ENCODE measurements at regions not wholly inside any gene's neighbourhood (a gene's known extent, or its start where the extent isn't known, plus 50 kb on each side); places are given as distances from the start of the nearest gene placed in this dataset.
A peak's percentile ranks its signal among the peaks of the same experiment; 100 is the strongest.
"Not testable (repeated sequence)": the region's sequence is repeated elsewhere in the genome, so short reads cannot be mapped to it uniquely, and the experiment has no call there.

GRCh38 chr4:142897518-142897917 is 51.4 kb upstream of the INPP4B start:
- DNase-seq (ENCODE audit: low read depth, low spot score) = not testable (repeated sequence)

DNA sequence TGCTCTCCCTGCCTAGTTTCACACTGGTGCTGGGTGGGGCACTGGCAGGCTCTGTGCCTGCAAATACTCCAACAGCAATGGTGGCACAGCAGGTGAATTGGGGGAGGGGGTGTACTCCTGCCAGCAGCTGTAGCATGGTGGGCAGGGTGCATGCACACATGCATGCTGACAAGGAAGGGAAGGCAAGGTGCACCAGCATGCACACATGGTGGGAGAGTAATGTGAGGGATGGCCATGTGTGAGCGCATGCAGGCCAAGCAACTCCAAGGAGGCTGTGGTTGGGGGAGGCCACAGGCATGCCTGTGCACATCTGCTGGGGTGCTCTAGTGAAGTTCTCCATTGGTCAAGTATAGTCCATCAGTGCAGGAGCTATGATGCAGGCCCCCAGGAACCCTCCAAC is 54.5 kb upstream of the INPP4B start:
- DNase-seq (ENCODE audit: low read depth, low spot score) = no peak

DNA sequence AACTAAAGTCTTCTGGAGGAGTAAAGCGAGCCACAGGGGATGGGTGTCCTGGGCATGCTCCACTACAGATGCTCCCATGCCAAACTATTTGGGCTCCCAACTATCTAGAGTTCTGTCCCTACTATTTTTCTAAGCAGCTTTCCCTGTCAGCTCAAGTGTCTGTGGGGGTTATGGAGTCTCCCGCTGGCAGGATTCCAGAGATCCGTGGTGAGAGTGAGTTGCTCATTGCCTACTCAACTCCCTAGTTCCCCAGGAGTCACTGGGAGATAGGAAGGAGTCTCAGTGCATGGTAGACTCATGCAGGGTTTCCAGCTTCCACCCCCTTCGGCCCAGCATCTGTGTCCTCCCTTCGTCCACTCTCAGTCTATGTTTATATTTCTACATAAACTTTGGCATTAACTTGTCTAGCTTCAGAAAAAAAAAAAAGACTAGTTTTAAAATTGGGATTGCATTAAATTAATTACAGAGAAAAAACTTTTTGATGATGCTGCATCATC is 55.1 kb upstream of the INPP4B start:
- DNase-seq (ENCODE audit: low read depth, low spot score) = peak; percentile 35

GRCh38 chr4:142903617-142904016 is 57.5 kb upstream of the INPP4B start:
- not testable (repeated sequence) for DNase-seq (ENCODE audit: low read depth, low spot score)

DNA sequence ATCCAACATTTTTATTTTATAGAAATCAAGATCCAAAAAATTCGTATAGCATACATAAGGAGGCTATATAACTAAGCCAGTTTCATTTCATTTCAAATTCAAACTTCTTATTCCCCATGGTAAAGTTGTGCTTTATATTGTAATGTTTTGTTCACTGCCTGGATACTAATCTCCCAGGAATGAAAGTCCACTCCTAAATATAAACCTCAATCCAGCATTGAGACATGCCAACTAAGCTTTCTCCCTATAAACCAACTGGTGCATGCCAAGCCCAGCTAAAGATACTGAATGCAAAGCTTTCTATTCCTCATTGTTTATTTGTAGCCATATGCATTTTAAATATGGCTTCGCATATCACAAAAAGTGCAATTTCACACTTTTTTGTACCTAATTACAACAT is 63.8 kb upstream of the INPP4B start:
- DNase-seq (ENCODE audit: low read depth, low spot score) = peak; percentile 15

DNA sequence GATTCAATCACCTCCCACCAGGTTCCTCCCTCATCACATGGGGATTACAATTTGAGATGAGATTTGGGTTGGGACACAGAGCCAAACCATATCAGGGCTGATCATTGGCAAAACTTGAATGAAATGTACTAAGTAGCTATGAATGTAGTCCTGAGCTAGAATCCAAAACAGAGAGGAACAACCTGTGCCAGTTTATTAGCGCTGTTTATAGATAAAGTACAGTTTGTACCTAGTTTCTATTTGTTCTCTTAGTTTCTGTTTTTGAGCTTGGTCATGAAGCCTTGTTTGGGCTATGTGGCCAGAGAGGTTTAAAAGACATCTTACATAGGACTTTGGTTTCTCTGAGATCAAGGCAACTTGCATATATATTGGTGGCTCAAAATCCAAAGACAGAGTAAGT is 66.9 kb upstream of the INPP4B start:
- no peak for DNase-seq (ENCODE audit: low read depth, low spot score)

- peak; percentile 6 for DNase-seq (ENCODE audit: low read depth, low spot score)
Observed at GRCh38 chr4:142913461-142914030, 67.4 kb upstream of the INPP4B start.

GRCh38 chr4:142917678-142918077 is 71.6 kb upstream of the INPP4B start:
- DNase-seq (ENCODE audit: low read depth, low spot score) = no peak

DNA sequence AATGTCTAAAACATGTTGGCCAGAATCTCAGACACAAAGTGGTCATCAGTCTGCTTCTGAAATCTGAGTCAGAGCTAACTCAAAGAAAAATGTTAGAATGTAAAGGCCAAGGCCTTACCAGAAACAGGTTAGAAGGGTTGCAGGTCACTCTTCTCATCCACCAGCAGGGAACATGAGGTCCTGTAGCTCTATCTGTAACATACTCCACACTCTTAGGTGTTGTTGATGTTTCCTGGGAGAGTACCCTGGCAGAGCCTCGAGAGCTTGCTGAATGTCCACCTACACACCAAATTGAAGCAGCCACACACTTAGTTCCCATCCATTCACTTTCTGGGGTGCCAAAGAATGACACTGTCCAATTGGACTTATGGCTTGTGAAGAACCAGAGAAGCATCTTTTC is 76.6 kb upstream of the INPP4B start:
- no peak for DNase-seq (ENCODE audit: low read depth, low spot score)

DNA sequence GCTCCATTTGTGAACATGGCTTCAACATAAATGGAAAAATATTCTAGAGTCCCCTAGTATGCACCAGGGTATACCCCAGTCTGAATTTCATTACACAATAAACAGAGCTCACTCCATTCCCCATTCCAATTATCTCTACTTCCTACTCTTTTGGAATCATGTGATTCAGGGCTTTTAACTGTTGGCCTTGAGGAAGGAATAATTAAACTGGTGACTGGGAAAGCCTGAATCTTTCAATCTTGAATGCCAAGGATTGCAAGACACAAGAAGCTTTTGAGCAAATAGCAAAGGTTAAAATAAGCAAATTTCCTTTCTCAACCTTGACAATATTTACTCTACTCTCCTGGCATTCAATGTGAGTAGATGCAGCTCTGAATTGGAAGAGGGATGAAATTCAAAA is 77.5 kb upstream of the INPP4B start:
- DNase-seq (ENCODE audit: low read depth, low spot score) = no peak

GRCh38 chr4:142925161-142925560 is 79.1 kb upstream of the INPP4B start:
- peak; percentile 8 for DNase-seq (ENCODE audit: low read depth, low spot score)

DNA sequence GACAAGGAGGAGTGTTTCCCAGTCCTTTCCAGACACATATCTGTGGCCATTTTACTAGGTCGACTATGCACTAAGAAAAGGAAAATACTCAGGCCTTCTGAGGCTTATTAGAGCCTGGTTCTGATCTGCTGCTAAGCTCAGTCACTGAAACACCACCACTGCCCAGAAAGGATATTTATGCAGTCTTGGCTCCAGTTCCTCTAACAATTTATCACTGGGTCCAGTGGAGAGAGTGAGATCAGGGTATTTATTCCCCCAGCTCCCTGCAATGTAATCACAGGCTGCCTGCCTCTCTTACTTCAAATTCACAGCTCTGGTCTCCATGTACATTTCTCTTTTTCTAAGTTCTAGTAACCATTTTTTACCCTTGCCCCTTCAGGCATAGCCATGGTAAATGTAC is 81.6 kb upstream of the INPP4B start:
- no peak for DNase-seq (ENCODE audit: low read depth, low spot score)

GRCh38 chr4:142929526-142929925 is 83.4 kb upstream of the INPP4B start:
- no peak for DNase-seq (ENCODE audit: low read depth, low spot score)

DNA sequence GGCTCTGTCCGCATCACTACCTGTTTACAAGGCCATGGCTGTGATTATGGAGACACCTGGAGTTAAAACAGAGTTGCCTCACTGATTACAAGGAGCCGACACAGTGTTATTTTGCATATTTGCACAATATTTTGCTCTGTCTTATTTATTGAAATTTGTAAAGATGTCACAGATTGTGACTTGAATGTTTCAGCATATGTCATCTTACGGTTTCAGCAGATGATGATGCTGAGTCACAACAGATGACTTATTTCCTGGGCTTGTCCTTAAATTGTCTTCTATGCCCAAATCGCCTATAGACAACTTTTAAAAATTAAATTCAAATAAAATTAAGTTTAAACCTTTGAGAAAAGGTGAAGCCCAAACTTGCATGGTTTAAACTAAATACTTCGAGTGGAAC is 87.1 kb upstream of the INPP4B start:
- DNase-seq (ENCODE audit: low read depth, low spot score) = no peak

GRCh38 chr4:142940425-142941330 is 94.6 kb upstream of the INPP4B start:
- DNase-seq (ENCODE audit: low read depth, low spot score) = peak; percentile 3

DNA sequence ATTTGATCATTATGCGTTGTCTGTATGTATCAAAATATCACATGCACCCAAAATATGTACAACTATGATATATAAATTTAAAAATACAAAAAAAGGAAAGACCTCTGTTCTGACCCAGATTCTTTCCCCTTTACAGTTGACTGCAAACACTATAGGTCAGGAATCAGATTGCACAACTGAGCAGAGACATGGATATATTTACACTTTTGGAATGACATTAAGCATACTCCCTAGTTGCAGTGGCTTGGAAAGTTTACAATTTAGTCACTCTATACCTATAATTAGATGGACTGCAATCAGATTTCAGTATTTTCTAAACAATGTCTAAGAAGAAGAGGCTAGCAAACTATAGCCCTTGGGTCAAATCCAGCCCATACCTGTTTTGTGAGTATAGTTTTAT is 98.5 kb upstream of the INPP4B start:
- no peak for DNase-seq (ENCODE audit: low read depth, low spot score)

GRCh38 chr4:142952821-142953580 is 106.9 kb upstream of the INPP4B start:
- no peak for DNase-seq (ENCODE audit: low read depth, low spot score)

DNA sequence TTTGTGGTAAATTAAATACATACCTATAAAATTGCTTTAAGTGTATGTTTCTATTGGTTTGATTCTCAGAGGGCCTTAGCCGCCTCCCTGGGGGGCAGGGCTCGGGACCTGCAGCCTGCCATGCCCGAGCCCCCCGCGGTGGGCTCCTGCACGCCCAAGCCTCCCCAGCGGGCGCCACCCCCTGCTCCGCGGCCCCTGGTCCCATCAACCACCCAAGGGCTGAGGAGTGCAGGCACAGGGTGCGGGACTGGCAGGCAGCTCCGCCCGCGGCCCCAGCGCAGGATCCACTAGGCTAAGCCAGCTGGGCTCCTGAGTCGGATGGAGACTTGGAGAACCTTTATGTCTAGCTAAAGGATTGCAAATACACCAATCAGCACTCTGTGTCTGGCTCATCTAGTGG is 108.3 kb upstream of the INPP4B start:
- no peak for DNase-seq (ENCODE audit: low read depth, low spot score)

GRCh38 chr4:142955501-142955900 is 109.4 kb upstream of the INPP4B start:
- DNase-seq (ENCODE audit: low read depth, low spot score) = no peak

GRCh38 chr4:142959173-142959572 is 113.1 kb upstream of the INPP4B start:
- DNase-seq (ENCODE audit: low read depth, low spot score) = no peak

DNA sequence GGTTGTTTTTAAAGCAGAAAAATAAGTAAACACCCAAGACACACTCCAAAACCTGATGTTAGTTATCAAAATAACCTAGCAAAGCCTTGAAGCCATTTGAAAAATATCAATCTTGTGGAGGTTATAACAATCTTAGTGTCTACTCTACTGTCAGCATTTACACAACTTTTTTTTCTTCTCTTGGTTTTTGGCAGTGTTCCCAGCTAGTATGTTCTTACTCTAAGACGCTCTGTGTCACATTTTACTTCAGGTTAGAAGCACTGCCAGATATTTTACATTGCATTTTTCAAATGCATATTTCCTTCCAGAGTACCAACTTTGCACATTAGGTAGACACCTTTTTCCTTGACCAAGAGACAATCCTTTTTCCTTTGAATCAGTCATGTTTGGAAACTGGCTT is 114.0 kb upstream of the INPP4B start:
- peak; percentile 21 for DNase-seq (ENCODE audit: low read depth, low spot score)

GRCh38 chr4:142960867-142961644 is 115.0 kb upstream of the INPP4B start:
- no peak for DNase-seq (ENCODE audit: low read depth, low spot score)

Data from astrocyte of the hippocampus (primary cell).